ENCODE measurements at regions not wholly inside any gene's neighbourhood (a gene's known extent, or its start where the extent isn't known, plus 50 kb on each side); places are given as distances from the start of the nearest gene placed in this dataset.

DNA sequence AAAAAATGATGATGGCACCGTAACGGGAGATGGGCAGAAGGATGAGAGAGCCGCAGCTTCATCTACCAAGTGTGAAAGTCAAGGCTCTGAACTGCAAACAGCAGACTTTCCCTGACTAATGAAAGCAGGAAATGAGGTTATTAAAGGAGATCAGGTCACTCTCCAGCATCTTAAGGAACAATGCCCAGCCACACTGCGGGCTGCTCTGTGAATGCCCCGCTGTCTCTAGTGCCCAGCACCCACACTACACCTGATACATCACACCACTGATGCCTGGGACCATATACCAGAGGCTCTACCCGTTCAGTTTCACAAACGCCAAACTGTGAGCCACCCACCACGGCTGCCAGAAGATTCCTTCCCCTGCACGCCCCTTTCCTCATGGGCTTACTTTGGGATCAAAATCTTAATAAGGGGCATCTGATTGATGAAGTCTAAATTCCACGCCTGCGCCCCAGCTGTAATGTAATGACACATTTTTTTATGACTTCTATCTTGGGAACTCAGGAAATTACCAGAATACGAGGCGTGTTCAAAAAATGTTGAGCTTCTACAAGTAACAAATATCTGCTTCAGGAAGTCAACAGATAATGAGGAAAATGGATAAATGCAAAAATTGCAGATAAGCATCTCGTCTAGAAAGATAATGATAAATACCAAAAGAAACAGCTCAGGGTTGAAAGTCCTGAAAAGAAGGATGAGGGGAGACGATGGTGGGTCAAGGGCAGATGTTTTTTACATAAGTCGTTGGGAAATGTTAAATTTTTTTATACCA is 72.0 kb downstream of the MIS18A start:
- no peak overlapping the region for H3K4me3 ChIP-seq (ENCODE audit: low read length)
- TF ChIP-seq, protein P1, sequence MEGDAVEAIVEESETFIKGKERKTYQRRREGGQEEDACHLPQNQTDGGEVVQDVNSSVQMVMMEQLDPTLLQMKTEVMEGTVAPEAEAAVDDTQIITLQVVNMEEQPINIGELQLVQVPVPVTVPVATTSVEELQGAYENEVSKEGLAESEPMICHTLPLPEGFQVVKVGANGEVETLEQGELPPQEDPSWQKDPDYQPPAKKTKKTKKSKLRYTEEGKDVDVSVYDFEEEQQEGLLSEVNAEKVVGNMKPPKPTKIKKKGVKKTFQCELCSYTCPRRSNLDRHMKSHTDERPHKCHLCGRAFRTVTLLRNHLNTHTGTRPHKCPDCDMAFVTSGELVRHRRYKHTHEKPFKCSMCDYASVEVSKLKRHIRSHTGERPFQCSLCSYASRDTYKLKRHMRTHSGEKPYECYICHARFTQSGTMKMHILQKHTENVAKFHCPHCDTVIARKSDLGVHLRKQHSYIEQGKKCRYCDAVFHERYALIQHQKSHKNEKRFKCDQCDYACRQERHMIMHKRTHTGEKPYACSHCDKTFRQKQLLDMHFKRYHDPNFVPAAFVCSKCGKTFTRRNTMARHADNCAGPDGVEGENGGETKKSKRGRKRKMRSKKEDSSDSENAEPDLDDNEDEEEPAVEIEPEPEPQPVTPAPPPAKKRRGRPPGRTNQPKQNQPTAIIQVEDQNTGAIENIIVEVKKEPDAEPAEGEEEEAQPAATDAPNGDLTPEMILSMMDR (IDR thresholded peaks at IDR 0.05; ENCODE audit: insufficient read depth, low read depth, low read length, missing control alignments): no peak
- DNase-seq (ENCODE audit: low read depth): no peak

DNA sequence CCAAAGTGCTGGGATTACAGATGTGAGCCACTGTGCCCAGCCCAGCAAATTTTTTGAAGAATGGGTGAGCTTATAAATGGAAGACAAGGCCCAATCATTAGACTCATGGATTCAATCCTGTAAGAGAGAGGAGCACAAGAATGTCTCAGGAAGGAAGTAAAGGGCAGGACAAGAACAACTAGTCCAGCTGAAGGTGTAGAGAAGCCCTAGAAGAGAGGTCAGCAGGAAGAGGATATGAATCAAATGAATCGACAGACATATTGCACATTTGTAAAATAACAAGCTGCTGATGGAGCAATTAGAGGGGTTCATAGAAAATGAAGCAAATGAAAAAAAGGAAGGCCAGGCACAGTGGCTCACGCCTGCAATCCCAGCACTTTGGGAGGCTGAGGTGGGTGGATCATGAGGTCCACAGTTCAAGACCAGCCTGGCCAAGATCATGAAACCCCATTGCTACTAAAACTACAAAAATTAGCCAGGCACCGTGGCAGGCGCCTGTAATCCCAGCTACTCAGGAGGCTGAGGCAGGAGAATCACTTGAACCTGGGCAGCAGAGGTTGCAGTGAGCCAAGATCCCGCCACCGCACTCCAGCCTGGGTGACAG is 74.9 kb downstream of the MIS18A start:
- TF ChIP-seq, protein P1 (IDR thresholded peaks at IDR 0.05; ENCODE audit: insufficient read depth, low read depth, low read length, missing control alignments): no peak
- DNase-seq (ENCODE audit: low read depth): no peak
- H3K4me3 ChIP-seq (ENCODE audit: low read length): no peak overlapping the region

DNA sequence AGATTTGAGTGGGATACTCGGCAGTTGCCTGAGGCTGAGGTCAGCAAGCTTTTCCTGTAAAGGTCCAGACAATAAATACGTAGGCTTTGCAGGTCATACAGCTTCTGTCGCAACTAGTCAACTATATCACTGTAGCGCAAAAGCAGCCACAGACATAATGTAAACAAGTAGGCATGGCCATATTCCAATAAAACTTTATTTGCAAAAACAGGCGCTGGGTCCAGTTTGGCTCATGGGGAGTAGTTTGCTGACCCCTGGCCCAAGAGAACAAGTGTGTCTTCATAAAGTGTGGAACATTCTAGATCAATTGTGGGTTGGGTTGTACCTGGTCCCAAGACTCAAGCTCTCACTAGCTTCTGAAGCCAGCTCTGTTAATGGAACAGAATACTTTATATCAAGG is 78.8 kb downstream of the MIS18A start:
- H3K4me3 ChIP-seq (ENCODE audit: low read length): no peak overlapping the region
- DNase-seq (ENCODE audit: low read depth): no peak
- TF ChIP-seq, protein P1 (IDR thresholded peaks at IDR 0.05; ENCODE audit: insufficient read depth, low read depth, low read length, missing control alignments): no peak

DNA sequence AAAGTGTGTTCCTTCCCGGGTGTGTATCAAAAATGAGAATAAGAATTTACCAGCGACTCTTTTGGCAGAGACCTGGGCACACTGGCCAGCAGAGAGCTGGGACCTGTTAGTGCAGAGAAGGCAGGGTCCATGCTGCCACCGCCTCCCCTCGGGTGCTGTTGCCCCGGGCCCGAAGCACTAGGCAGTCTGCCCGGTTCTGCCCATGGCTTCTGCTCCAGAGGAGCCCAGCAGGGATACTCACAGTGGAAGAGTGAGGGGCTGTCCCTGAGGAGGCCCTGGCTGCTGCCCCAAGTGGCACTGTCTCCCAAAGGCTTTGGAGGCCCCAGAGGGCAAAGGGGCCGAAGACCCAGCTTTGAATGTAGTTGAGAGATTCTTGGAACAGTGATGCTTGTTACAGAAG is 80.5 kb downstream of the MIS18A start:
- no peak overlapping the region for H3K4me3 ChIP-seq (ENCODE audit: low read length)
- DNase-seq (ENCODE audit: low read depth): no peak
- TF ChIP-seq, protein P1 (IDR thresholded peaks at IDR 0.05; ENCODE audit: insufficient read depth, low read depth, low read length, missing control alignments): no peak

DNA sequence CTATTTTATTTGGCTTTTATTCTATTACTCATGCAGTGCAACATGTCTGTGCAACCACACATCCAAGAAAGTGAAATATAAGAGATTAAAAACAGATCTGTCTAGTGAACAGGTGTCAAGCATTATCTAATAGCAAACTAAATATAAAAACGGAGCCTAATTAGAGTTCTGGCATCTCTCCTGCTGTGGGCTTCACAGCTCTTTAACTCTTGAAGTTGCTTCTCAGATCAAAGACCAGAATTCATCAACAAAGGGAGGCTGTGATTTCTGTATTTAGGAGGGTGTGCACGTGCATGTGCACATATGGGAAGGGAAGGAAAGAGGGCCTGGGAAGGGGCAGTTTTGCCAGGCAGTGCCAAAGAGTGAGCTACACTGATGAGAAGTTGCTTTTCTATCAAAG is 81.0 kb downstream of the MIS18A start:
- TF ChIP-seq, protein P1 (IDR thresholded peaks at IDR 0.05; ENCODE audit: insufficient read depth, low read depth, low read length, missing control alignments): no peak
- no peak for DNase-seq (ENCODE audit: low read depth)
- no peak overlapping the region for H3K4me3 ChIP-seq (ENCODE audit: low read length)

DNA sequence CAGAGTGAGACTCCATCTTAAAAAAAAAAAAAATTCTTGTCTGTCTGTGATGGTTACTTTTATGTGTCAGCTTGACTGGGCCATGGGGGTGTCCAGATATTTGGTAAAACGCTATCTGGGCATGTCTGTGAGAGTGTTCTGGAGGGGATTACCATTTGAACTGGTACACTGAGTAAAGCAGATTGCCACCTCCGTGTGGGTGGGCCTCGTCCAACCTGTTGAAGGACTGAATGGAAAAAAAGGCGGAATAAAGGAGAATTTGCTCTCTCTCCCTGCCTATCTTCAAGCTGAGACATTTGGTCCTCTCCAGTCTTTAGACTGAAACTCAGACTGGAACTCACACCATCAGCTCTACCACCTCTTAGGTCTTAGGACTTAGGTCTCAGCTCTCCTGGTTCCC is 82.8 kb downstream of the MIS18A start:
- DNase-seq (ENCODE audit: low read depth): no peak
- H3K4me3 ChIP-seq (ENCODE audit: low read length): no peak overlapping the region
- TF ChIP-seq, protein P1 (IDR thresholded peaks at IDR 0.05; ENCODE audit: insufficient read depth, low read depth, low read length, missing control alignments): no peak

DNA sequence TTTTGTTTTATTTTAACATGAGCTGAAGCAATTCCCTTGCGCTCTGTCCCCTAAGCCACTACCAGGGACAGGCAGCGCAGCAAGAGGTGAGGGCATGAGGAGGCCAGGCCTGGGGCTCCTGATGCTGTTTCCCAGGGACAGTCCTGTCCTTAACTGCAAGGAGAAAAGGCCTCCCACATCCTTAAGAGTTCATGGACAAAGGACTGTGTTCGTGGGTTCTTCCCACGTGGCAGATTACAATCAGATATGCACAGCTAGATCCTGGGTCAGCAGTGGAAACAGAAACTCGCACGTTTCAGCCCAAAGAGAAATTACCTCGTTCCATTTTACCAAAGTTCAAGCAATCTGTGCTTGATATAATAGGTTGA is 85.8 kb downstream of the MIS18A start:
- TF ChIP-seq, protein P1 (IDR thresholded peaks at IDR 0.05; ENCODE audit: insufficient read depth, low read depth, low read length, missing control alignments): no peak
- DNase-seq (ENCODE audit: low read depth): no peak
- no peak overlapping the region for H3K4me3 ChIP-seq (ENCODE audit: low read length)

Measured in epithelial cell of esophagus (primary cell).